SW480 (cell line): ENCODE measurements at regions not wholly inside any gene's neighbourhood (a gene's known extent, or its start where the extent isn't known, plus 50 kb on each side); places are given as distances from the start of the nearest gene placed in this dataset.
A peak's percentile ranks its signal among the peaks of the same experiment; 100 is the strongest.

Experiments used
- DNase-seq: peaks from one replicate; pipeline ENCODE4 v3.0.0-alpha.2; 2016; ENCODE audit warnings: low spot score

DNA sequence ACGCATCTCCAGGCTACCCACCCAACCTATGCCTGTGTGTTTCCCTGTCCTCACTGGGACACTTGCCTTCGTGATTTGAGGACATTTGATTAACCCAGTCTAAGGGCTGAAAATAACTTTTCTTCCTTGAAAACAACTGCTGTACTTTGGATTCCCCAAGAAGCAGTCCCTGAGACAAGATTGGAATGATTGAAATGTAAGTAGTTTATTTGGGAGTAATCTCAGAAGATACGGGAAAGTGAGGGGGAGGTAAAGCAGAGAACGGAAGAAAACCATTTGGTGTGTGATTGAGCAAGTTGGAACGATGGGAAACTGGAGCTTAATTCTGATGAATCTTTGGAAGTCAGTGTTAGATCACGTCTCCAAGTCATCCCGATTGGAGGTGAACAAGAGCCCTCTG is 143.8 kb upstream of the LMCD1 start:
- no peak for DNase-seq

DNA sequence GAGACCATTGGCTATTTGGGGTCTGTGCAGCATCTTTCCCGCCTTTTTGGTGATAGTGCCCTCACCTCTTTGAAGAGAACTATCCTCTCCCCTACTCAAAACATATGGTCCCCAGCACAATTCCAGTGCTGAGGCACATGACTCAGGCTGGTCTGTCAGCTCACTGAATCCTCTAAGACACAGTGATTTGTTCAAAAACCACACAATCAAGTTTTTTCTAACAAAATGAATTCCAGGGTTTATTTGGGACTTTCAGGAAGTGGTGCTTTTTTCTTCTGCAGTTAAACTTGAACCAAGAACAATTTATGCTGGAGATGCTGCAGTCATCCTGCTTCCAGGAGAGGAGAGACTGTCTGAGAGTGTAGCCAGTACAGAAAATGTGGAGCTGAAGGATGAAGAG is 142.5 kb upstream of the LMCD1 start:
- DNase-seq = no peak

DNA sequence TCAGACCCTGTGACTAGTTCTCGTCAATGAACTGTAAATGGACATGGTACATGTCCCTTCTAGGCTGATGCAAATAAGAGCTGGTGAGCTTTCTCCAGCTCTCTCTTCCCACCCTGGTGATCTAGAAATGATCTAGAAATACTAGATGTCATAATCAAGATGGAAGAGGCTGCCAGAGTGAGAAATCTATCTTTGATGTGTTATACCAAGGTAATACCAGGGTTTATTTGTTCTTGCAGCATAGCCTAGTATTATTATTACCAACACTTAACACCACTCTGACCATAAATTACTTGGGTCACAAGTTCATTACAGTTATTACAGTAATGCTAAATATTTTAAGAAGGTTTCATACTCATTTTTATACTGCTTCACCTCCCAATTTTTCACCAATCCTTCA is 138.4 kb upstream of the LMCD1 start:
- no peak for DNase-seq

DNA sequence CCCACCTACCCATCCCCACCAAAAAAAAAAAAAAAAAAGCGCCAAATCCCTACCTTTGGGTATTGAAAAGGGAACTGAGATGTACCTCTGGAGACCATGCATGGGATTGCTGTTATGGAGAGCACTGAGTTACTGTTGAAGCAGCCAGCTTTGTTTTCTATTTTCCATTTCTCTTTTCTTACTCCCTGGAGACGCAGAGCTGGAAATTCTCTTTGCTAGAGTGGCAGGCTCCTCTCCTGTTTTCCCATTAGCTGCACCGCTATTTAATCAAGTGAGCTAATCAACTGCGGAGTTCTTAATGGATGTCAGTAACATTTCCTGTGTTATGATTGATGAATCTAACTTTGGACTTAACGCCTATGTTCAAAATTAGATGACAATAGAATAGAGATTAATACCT is 136.1 kb upstream of the LMCD1 start:
- no peak for DNase-seq

DNA sequence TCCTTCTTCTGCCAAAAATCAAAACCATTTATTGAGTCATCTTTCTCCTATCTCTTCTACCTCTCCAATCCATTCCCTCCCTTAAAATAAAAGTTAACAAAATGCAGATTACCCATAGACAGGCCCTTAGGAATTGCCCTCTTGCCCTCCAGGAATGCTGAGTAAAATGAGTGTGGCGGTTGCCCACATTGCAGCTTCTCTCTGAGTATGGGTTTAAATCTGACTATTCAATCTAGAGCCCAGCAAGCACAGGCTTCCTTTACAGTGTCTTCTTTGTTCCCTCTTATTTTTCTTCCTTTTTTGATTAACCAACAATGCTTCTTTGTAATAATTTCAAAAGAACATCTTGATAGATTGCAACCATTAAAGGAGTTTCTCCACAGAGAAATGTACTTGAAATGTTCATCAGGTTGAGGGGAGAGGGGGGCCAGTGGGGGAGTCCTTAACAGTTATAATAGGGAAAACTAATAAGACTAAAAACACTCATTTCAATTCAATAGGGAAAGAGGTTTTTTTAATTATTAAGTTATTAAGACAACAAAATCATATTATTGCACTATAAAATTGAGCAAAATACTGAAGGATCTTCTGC is 135.3 kb upstream of the LMCD1 start:
- DNase-seq = no peak

DNA sequence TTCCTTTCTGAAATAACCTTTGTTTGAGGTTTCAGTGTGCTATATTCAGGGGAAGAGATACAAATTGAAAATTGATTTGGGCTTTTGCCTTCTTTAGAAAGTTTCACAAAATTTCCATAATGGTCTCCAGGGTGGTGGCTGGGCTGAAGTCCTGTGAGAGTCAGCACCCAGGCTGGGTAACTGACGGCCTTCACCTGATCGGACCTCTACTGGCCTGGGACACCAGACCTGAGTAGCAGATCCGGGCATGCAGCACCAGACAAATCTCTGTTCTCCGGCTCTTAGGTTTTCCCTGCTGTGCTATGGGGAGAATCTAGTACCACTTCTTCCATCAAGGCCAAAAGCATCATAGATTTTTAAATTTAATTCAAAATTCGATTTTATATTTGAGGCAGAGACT is 133.0 kb upstream of the LMCD1 start:
- DNase-seq = no peak

DNA sequence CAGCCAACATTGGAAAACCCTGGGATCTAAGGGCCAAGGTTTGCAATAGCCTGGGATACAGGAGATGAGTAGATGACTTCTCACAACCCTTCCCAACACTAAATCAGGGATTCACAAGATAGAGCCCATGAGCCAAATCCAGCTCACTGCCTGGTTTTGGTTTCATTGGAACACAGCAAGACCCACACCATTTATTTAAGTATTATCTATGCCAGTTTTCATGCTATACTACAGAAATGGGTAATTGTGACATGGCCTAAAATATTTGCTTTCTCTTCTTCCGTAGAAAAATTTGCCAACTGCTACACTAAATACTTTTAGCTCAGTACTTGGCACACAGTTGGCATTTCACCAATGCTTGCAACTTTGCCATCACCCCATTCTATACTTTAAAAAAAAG is 132.0 kb upstream of the LMCD1 start:
- DNase-seq = no peak

DNA sequence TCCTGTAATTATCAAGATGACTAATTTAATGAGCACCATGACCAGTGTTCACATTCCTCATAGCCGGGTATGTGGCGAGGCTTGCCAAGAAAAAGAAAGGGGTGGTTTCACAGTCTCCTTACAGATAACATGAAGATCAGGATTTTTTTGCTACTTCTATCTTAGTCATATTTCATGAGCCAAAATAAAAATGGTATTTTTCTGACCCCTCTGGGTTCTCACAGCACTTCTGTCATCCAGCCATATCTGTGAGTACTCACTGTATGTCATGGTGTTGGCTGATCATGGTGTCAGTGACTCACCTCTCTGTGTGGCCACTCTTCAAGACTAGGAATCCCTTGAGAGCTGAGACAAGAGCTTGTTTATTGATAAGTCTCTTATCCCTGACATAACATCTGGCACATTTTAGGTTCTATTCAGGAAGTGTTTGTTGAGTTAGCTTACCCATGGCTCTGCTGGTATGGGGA is 130.5 kb upstream of the LMCD1 start:
- no peak for DNase-seq

DNA sequence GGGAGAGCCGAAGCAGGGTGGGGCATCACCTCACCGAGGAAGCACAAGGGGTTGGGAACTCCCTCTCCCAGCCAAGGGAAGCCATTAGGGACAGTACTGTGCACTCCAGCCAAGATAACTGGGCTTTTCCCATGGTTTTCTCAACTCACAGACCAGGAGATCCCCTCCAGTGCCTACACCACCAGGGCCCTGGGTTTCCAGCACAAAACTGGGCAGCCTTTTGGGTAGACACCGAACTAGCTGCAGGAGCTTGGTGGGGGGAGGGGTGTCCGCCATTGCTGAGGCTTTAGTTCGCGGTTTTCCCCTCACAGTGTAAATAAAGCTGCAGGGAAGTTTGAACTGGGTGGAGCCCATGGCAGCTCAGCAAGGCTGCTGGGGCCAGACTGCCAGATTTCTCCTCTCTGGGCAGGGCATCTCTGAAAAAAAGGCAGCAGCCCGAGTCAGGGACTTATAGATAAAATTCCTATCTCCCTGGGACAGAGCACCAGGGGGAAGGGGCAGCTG is 129.6 kb upstream of the LMCD1 start:
- DNase-seq = no peak

DNA sequence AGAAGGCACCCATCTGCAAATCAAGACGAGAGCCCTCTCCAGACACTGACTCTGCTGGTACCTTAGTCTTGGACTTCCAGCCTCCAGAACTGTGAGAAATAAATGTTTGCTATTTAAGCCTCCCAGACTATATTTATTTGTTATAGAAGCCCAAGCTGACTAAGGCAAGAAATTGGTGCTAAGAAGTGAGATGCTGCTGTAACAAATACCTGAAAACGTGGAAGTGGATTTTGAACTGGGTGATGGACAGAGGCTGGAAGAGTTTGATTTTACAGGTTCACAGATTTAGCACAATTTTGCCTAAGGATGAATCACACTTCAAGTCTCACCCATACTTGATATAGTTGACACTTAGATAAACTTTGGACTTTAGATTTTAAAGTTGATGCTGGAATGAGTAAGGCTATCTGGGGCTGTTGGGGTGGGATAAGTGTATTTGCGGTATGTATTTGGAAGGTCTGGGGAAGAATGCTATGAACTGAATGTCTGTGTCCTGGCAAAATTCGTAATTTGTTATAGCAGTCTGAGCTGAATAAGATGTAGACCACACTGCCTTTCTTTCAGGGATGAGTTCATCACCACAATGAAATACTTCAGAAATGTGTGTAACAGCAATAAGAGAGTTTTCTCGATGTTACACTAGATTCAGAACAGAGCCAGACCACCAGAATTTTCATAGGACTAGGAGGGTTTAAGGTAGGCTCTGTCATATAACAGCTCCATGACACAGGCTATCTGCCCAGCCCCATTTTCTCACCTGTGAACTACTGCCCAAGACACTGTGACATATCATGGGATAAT is 120.5 kb upstream of the LMCD1 start:
- no peak for DNase-seq

DNA sequence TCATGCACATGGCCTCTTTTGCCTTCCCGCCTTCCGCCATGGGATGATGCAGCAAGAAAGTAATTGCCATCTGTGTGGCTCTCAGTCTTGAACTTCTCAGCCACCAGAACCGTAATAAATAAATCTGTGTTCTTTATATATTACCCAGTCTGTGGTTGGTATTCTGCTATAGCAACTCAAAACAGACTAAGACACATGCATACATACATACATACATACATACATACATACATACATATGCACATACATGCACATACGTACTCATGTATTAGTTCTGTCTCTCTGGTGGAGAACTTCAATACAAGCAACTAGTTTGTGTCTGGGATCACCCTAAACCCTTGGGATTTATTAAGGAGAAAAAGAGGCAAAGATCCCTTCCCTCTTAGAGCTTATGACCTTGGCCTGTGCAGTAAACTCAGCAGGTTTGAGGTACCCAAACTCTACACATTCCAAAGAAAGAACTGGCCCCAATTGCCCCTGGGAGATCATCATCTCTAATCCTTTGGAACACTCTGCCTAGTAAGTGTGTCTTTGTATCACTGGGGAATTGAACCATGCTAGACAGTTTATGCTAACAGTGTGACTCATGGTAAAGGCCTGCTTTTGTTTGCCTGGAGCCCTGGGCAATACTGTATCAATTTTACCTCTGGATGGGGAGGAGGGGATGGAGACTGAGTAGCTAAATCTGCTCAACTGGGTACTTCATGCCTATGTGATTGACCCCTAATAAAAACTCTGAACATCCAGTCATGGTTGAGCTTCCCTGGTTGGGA is 115.6 kb upstream of the LMCD1 start:
- DNase-seq = no peak

DNA sequence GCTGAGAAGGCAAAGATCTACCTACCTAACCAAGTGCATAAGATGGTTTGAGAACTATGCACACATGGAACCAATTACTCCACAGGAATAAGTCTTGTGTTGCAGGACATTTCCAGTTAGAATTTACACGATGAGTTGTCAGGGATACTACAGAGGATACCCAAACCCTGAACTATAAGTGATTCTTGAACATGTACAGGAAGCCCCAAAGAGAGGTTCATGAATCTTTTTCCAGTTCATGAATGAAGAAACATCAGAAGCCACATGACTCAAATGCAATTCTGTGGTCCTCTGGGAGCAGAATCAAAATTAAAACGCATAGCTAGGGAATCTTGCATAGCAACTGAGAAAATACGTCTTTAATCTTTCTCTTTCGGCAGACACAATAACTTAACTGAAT is 114.1 kb upstream of the LMCD1 start:
- DNase-seq = no peak

DNA sequence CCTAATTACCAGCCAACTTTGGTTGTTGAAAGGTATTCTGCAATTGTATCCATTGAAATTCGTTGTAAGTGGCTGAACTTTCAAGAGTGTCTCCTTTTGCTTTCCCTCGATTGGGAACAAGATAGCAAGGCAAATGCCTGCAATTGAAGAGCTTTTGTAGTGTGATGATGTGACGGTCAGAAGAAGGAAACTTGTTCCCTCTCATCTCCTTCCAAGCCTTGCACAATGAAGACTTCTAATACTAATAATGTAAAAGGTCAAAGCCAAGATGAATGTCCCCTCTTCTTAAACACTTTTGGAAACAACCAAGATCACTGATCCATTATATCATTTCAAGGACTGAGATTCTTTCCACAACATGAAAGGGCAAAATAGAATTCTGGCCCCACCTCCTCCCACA is 101.9 kb upstream of the LMCD1 start:
- no peak for DNase-seq

DNA sequence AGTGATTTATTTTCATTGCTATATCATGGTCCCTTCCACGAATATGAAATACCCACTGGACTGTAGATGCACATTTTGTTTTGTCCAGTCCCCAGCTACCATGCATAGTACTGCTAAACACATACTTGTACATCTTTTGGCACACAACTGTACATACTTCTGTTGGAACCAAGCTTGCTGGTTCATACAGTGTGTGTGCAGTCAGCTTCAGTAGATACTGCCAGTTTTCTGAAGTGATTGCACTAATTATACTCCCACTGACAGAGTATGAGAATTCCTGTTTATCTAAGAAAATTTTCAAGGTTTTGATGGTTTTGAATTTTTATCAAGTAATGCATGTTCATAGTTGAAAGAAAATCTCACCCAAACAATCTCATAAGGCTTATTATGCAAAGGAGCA is 100.7 kb upstream of the LMCD1 start:
- no peak for DNase-seq

DNA sequence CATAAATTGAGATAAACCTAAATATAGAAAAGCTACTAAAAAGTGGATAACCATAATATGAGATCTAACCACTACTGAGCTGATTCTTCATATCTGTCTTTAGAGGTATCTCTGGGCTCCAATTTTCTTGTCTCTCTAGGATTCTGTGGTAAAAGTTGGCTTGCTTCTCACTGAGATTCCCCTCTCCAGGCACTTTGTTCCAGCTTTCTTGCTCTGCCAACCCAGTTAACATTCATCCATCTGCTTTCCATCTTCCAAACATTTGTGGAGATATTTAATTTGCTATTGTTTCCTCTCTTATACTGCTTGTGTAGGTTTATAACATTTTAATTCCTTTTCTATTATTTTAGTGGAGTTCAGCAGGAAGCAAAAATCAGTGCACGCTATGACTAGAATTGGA is 97.6 kb upstream of the LMCD1 start:
- DNase-seq = no peak

DNA sequence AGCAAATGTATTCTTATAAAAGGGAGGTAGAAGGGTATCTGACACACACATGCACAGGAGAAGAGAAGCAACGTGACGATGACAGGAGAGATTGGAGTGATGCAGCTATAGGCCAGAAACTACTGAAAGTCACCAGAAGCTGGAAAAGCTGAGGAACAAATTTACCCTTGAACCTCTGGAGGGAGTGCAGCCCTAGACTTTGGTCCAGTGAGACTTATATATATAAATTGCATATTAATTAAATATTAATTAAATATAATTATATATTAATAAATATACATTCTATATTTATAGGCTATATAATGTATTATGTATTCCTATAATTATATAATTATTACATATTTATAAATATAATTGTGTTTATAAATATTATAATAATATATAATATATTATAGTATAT is 96.5 kb upstream of the LMCD1 start:
- DNase-seq = no peak

DNA sequence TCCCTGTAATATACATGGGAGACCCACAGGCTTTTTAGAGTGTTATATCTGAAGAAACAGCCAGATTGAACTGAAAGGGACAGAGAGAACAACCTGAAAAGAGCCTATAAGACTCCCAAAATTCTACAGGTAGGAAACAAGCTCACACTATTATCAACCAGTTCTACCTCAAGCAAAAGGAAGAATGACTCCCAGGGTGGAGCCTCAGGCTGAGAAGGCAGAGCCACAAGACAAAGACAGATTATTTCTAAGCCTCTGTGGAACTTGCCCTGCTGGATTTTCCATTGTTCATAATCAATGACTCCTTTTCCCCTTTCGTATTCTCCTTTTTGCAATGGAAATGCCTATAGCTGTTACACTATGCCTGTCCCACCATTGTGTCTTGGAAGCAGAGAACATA is 95.1 kb upstream of the LMCD1 start:
- DNase-seq = no peak

DNA sequence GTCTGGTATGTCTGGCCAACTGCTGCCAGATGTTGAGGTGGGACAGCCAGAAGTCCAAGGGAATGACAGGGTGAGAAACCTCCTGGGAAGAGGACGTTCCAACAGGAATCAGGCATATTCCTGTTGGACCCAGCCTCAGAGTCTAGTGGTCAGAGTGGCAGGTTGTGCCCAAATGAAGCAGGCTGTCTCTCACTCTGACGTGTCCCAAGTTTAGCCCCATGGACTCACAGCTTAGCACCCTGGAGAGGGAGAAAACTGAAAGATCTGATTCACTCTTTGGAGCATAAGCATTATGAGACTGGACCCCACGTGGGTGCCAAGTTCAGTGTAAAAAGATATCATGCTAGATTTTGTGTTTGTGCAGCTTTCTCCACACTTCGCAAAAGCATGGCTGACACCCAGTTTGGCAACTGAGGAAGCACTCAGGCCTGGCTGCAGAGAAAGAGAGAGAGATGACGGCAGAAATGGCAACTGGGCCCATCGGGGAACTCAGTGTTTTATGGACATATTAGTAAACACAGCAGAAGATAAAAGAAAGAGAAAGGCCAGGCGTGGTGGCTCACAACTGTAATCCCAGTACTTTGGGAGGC is 88.2 kb upstream of the LMCD1 start:
- no peak for DNase-seq

DNA sequence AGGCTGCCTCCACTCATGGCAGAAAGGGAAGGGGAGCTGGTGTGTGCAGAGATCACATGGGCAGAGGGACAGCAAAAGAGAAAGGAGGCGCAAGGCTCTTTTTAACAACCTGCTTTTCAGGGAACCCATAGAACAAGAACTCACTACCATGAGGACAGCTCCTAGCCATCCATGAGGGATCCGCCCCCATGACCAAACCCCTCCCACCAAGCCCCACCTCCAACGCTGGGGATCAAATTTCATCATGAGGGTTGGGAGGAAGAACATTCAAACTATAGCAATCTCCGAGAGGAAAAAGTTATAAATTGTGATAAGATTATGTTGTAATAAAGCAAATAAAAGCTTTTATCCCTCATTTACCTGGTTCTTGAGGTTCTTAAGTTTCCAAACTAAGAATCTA is 84.7 kb upstream of the LMCD1 start:
- DNase-seq = no peak

DNA sequence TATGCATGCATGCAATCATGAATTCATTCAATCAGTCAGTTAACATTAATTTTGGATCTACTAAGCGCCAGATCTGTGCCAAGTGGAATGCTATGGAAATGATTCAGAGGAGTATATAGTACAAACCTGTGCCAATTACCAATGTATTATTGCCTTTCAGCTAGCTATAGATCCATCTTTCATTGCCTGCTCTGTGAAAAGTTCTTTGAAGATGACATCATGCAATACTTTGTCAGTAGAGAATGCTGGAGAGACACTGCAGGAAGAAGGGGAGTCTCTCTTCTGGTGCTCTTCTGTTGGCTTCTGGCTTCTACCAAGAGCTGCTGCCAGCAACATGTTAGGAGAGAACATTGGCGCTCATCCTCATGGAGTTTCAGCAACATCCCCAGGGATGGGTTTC is 81.0 kb upstream of the LMCD1 start:
- no peak for DNase-seq

DNA sequence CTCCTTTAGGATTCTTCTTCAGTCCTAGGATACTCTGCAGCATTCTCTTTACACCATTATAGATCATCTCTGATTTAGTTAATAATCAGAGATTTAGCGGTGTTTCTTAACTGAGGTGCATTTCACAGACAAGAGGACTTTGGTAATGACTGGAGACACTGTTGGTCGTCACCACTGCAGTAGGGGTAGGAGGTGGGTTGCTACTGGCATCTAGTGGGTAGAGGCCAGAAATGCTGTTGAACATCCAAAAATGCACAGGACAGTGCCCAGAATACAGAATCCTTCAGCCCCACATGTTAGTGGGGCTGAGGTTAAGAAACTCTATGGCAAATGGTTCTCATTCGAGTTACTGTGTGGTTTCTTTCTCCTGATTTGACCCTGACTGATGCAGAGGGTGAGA is 80.4 kb upstream of the LMCD1 start:
- DNase-seq = peak; percentile 6

DNA sequence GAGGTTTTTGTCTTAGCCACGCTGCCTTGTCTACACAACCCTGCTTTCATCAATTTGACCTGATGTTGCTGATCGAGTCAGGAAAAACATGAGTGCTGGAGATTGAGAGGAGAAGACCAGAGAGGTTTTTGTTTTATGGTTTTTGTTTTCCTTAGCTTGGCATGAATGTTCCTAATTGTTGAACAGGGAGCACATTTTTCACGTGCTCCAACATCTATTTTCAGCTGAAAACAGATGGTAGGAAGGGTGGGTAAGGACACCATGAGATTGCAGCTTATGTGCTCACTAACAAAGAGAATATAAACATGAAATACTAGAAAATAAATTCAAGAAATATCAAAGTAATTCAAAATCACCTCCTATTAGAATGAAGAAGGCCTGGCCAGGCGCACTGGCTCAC is 79.9 kb upstream of the LMCD1 start:
- DNase-seq = no peak

DNA sequence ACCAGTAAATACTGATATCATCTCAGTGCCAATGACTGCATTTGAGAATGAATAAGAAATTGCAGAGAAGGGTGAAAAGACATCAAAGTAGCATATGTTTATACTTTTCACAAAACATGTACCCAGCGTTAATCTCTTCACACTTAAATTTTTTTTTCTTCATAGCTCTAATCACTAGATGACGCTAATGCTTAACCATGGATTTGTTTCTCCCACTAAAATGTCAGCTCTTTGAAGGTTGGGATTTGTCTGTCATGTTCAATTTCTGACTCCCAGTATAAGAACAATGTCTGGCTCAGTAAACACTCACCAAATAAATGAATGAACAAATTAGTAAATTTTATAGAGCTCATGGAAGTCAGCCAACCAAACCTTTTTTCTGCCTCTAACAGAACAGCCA is 78.3 kb upstream of the LMCD1 start:
- DNase-seq = no peak
